ENCODE measurements at regions not wholly inside any gene's neighbourhood (a gene's known extent, or its start where the extent isn't known, plus 50 kb on each side); places are given as distances from the start of the nearest gene placed in this dataset.

DNA sequence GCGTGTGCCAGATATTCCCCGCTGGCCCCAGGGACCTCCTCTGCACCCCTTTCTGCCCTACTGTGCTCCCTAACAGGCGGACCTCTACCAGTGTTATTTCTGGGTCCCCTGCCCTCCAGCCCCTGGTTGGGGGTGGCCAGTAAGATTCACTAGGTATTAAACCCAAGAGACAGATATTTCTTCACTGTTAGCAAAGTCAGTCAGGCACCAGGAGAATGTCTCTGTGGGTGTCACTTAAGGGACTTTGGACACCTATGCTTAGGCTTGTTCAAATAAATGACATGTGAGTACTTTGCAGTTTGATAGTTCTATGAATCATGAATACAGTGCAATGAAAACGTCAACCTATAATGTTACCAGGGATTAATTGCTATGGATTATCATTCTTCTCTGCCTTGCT, 234.3 kb upstream of the IGFBP3 start:
- no peak for TF ChIP-seq POLR2A (IDR thresholded peaks at IDR 0.05; ENCODE audit: control extremely low read depth in 1 of 2, low read depth in 2 of 2, low read length in 2 of 2)
- TF ChIP-seq TAF1 (IDR thresholded peaks at IDR 0.05; ENCODE audit: low read depth, low read length), result no peak
- TF ChIP-seq TCF12 (IDR thresholded peaks at IDR 0.05; ENCODE audit: low read depth, low read length), result no peak
- TF ChIP-seq NRF1 (IDR thresholded peaks at IDR 0.05; ENCODE audit: low read depth, low read length), result no peak
- no peak for TF ChIP-seq PHF8 (conservative IDR thresholded peaks at IDR 0.05; ENCODE audit: low read depth, low read length)
- TF ChIP-seq YY1 (IDR thresholded peaks at IDR 0.05; ENCODE audit: low read depth, low read length), result no peak
- TF ChIP-seq CTCF (IDR thresholded peaks at IDR 0.05; ENCODE audit: control extremely low read depth in 1 of 3, insufficient read depth in 1 of 3, low read depth in 1 of 3, low read length in 3 of 3), result no peak
- no peak for TF ChIP-seq RFX5 (IDR thresholded peaks at IDR 0.05; ENCODE audit: borderline replicate concordance, low read depth, low read length)
- TF ChIP-seq, protein P1, sequence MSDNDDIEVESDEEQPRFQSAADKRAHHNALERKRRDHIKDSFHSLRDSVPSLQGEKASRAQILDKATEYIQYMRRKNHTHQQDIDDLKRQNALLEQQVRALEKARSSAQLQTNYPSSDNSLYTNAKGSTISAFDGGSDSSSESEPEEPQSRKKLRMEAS (IDR thresholded peaks at IDR 0.05), result no peak
- no peak for TF ChIP-seq JUN (IDR thresholded peaks at IDR 0.05; ENCODE audit: low read depth, low read length)
- no peak for TF ChIP-seq EP300 (IDR thresholded peaks at IDR 0.05; ENCODE audit: borderline replicate concordance in 1 of 2, low read depth in 2 of 2, low read length in 2 of 2)
- no peak for TF ChIP-seq POLR2AphosphoS5 (IDR thresholded peaks at IDR 0.05; ENCODE audit: low read depth, low read length)

All from H1 (cell line).